MM.1S (cell line): ENCODE measurements at regions not wholly inside any gene's neighbourhood (a gene's known extent, or its start where the extent isn't known, plus 50 kb on each side); places are given as distances from the start of the nearest gene placed in this dataset.

Experiments
- DNase-seq: peaks from one replicate; pipeline ENCODE4 v3.0.0-alpha.2; 2015
- H2AFZ ChIP-seq: fragments of 300-600 bp; sonication (generic); 2 replicates; pipeline ENCODE4 v1.6.0; 2016; ENCODE audit warnings: antibody characterized with exemption, low read length
- H3F3A ChIP-seq: fragments of 300-600 bp; sonication (generic); 2 replicates; pipeline ENCODE4 v1.6.1; 2016; ENCODE audit warnings: mild to moderate bottlenecking, antibody characterized with exemption, low read length, moderate library complexity, mixed read lengths; ENCODE audit not compliant: insufficient read depth
- H3K27ac ChIP-seq: fragments of 300-600 bp; sonication (generic); 2 replicates; pipeline ENCODE4 v1.5.1; 2016; ENCODE audit warnings: mild to moderate bottlenecking, low read length
- H3K27me3 ChIP-seq: fragments of 300-600 bp; sonication (generic); replicated peaks from 2 replicates; pipeline ENCODE4 v1.6.0; 2016; ENCODE audit warnings: low read length; ENCODE audit not compliant: insufficient read depth
- H3K36me3 ChIP-seq: fragments of 300-600 bp; sonication (generic); replicated peaks from 2 replicates; pipeline ENCODE4 v1.6.1; 2016; ENCODE audit warnings: mild to moderate bottlenecking, low read length, mixed read lengths; ENCODE audit not compliant: insufficient read depth
- H3K4me1 ChIP-seq: fragments of 300-600 bp; sonication (generic); 2 replicates; pipeline ENCODE4 v1.6.1; 2016; ENCODE audit warnings: low read length, mixed read lengths
- H3K4me2 ChIP-seq: fragments of 300-600 bp; sonication (generic); 2 replicates; pipeline ENCODE4 v1.6.0; 2016; ENCODE audit warnings: low read depth, low read length
- H3K4me3 ChIP-seq: fragments of 300-600 bp; sonication (generic); 2 replicates; pipeline ENCODE4 v1.5.1; 2016; ENCODE audit warnings: low read length, mixed read lengths
- H3K79me2 ChIP-seq: fragments of 300-600 bp; sonication (generic); 2 replicates; pipeline ENCODE4 v1.6.1; 2016; ENCODE audit warnings: mixed run types, low read length, mixed read lengths
- H3K9ac ChIP-seq: fragments of 300-600 bp; sonication (generic); 2 replicates; pipeline ENCODE4 v1.6.1; 2016; ENCODE audit warnings: low read length, mixed read lengths
- H3K9me2 ChIP-seq: fragments of 300-600 bp; sonication (generic); replicated peaks from 2 replicates; pipeline ENCODE4 v1.6.1; 2016; ENCODE audit warnings: mild to moderate bottlenecking, low read length, mixed read lengths; ENCODE audit not compliant: insufficient read depth
- H3K9me3 ChIP-seq: fragments of 300-600 bp; sonication (generic); replicated peaks from 2 replicates; pipeline ENCODE4 v1.6.1; 2016; ENCODE audit warnings: mild to moderate bottlenecking, low read length, mixed read lengths; ENCODE audit not compliant: insufficient read depth
- H4K20me1 ChIP-seq: fragments of 300-600 bp; sonication (generic); 2 replicates; pipeline ENCODE4 v1.6.1; 2016; ENCODE audit warnings: mild to moderate bottlenecking, low read length, moderate library complexity, mixed read lengths; ENCODE audit not compliant: insufficient read depth
- CTCF ChIP-seq: fragments of 300-600 bp; sonication (generic); IDR thresholded peaks from 2 replicates; pipeline ENCODE4 v1.5.1; 2016; ENCODE audit warnings: antibody characterized with exemption, low read length, mixed read lengths
- EZH2 ChIP-seq: fragments of 300-600 bp; sonication (generic); optimal IDR thresholded peaks from 2 replicates; pipeline ENCODE3; 2017; ENCODE audit warnings: low read depth, mild to moderate bottlenecking, antibody characterized with exemption, low read length, mixed read lengths
- EZH2phosphoT487 ChIP-seq: fragments of 300-600 bp; sonication (generic); IDR thresholded peaks from 2 replicates; pipeline ENCODE4 v1.6.1; 2018; ENCODE audit warnings: antibody characterized with exemption, low read length

GRCh38 chr5:96573513-96573894 lies 88.7 kb upstream of the CAST start:
- no peaks in the 10 kb centered on the region for H3K9me2 ChIP-seq
- H3K4me3 ChIP-seq: no peak overlapping the region
- no peak overlapping the region for H3K4me2 ChIP-seq
- no peak for TF ChIP-seq EZH2
- TF ChIP-seq CTCF: no peak
- TF ChIP-seq EZH2phosphoT487: no peak
- H3K9me3 ChIP-seq: no peaks in the 10 kb centered on the region
- no peaks in the 10 kb centered on the region for H3F3A ChIP-seq
- no peak overlapping the region for H3K9ac ChIP-seq
- H3K27me3 ChIP-seq: no peaks in the 10 kb centered on the region
- H3K79me2 ChIP-seq: no peaks in the 10 kb centered on the region
- no peak overlapping the region for H3K27ac ChIP-seq
- H2AFZ ChIP-seq: no peak overlapping the region
- H3K36me3 ChIP-seq: no peaks in the 10 kb centered on the region
- DNase-seq: no peak
- no peaks in the 10 kb centered on the region for H4K20me1 ChIP-seq
- H3K4me1 ChIP-seq: no peaks in the 10 kb centered on the region

GRCh38 chr5:96576876-96577275 lies 85.3 kb upstream of the CAST start:
- DNase-seq: no peak

GRCh38 chr5:96577909-96578308 lies 84.3 kb upstream of the CAST start:
- Histone ChIP-seq H3K36me3 (no peaks in the 10 kb centered on the region), H3K27me3 (no peaks in the 10 kb centered on the region), H3K9me2 (no peaks in the 10 kb centered on the region), H3K4me2 (no peak overlapping the region), H4K20me1 (no peaks in the 10 kb centered on the region), H3K4me1 (no peaks in the 10 kb centered on the region), H3K9me3 (no peaks in the 10 kb centered on the region), H3F3A (no peaks in the 10 kb centered on the region), H3K79me2 (no peaks in the 10 kb centered on the region), H2AFZ (no peak overlapping the region), H3K9ac (no peak overlapping the region), H3K27ac (no peak overlapping the region), H3K4me3 (no peak overlapping the region)
- no peak for DNase-seq
- TF ChIP-seq EZH2phosphoT487 (no peak), EZH2 (no peak), CTCF (no peak)

More at GRCh38 chr5:96576876-96577275, 85.3 kb upstream of the CAST start:
- TF ChIP-seq EZH2 (no peak), CTCF (no peak), EZH2phosphoT487 (no peak)
- Histone ChIP-seq H4K20me1 (no peaks in the 10 kb centered on the region), H3K4me2 (no peak overlapping the region), H3K79me2 (no peaks in the 10 kb centered on the region), H3K9ac (no peak overlapping the region), H3F3A (no peaks in the 10 kb centered on the region), H3K9me2 (no peaks in the 10 kb centered on the region), H3K4me1 (no peaks in the 10 kb centered on the region), H3K27ac (no peak overlapping the region), H3K9me3 (no peaks in the 10 kb centered on the region), H3K4me3 (no peak overlapping the region), H3K36me3 (no peaks in the 10 kb centered on the region), H2AFZ (no peak overlapping the region), H3K27me3 (no peaks in the 10 kb centered on the region)
